Heart left ventricle (tissue), 16 donors: ENCODE measurements at regions not wholly inside any gene's neighbourhood (a gene's known extent, or its start where the extent isn't known, plus 50 kb on each side); places are given as distances from the start of the nearest gene placed in this dataset.

Experiments
- ATAC-seq, 4 donors: fragments of 200-7000 bp; cut with Tn5 transposase; one replicate each; pipeline ENCODE4 v1.9.1; 2020 to 2022; ENCODE audit warnings: moderate library complexity in 4 of 4, mild to moderate bottlenecking in 3 of 4, moderate number of reproducible peaks in 1 of 4
- DNase-seq, 5 donors: peaks; one replicate each; pipeline ENCODE4 v3.0.0-alpha.2; 2020
- H3K27ac ChIP-seq, 12 donors: fragments of 200-600 bp; sonication (generic) in 4 of 12; one replicate each; pipeline versions ENCODE4 v1.5.0 to v1.8.0; 2016 to 2022; ENCODE audit warnings: mild to moderate bottlenecking in 2 of 12
- H3K27me3 ChIP-seq, 9 donors: fragments of 200-600 bp; sonication (generic) in 2 of 9; one replicate each; pipeline versions ENCODE4 v1.5.1 to v1.8.0; 2016 to 2022; ENCODE audit warnings: mild to moderate bottlenecking in 3 of 9
- H3K36me3 ChIP-seq, 9 donors: fragments of 200-600 bp; sonication (generic) in 2 of 9; one replicate each; pipeline versions ENCODE4 v1.5.0 to v1.8.0; 2018 to 2022; ENCODE audit warnings: mild to moderate bottlenecking in 2 of 9
- H3K4me1 ChIP-seq, 12 donors: fragments of 200-600 bp; sonication (generic) in 4 of 12; one replicate each; pipeline versions ENCODE4 v1.5.0 to v1.8.0; 2016 to 2022; ENCODE audit warnings: mild to moderate bottlenecking in 3 of 12
- H3K4me3 ChIP-seq, 12 donors: fragments of 200-600 bp; sonication (generic) in 4 of 12; one replicate each; pipeline versions ENCODE4 v1.5.0 to v1.8.0; 2017 to 2022; ENCODE audit warnings: mild to moderate bottlenecking in 9 of 12, moderate library complexity in 4 of 12
- H3K9me3 ChIP-seq, 12 donors: fragments of 200-600 bp; sonication (generic) in 4 of 12; one replicate each; pipeline versions ENCODE4 v1.5.0 to v1.8.0; 2016 to 2022; ENCODE audit warnings: mild to moderate bottlenecking in 1 of 12
- CTCF ChIP-seq, 12 donors: fragments of 200-600 bp; sonication (generic) in 4 of 12; IDR thresholded peaks; one replicate each; pipeline versions ENCODE4 v1.5.0 to v1.8.0; 2018 to 2022; ENCODE audit warnings: antibody characterized with exemption in 12 of 12, mild to moderate bottlenecking in 5 of 12
- POLR2A ChIP-seq, 2 donors: fragments of 450-650 bp; IDR thresholded peaks; one replicate each; pipeline ENCODE4 v1.6.1; 2017; ENCODE audit warnings: antibody characterized with exemption in 2 of 2, mild to moderate bottlenecking in 2 of 2, moderate library complexity in 2 of 2
- WGBS, 4 donors: extraction: QIAGEN DNeasy Blood & Tissue Kit in 2 of 4; methylation state at CpG; one replicate each; pipeline versions ENCODE4 v1.1.5 to v1.1.7; 2013 to 2018; 5-methylcytosine and 5-hydroxymethylcytosine counted together
- intact Hi-C, 10 donors: fragments of 100-400 bp; cut with DNase I; formaldehyde crosslinking; loops; one replicate each; pipeline versions ENCODE4 v1.11.1 to v1.14.2; 2022
- donor health status: ischemic (EF 13 %, LVEDD 7.1; RV severe dilation, severe dysfunction).
- donor health status: healthy with polysubstance abuse.
- donor health status: DM: no; HTN: yes; CAD: no.
- donor health status: DM: no; HTN: no; CAD: no.
- donor health status: ischemic (EF 25% LVEDD 6.9; RV normal size, moderate dysfunction).
- donor health status: ischemic (EF 25% LVEDD 5.7; RV mildly dilated, moderate dysfunction).
- donor health status: healthy.
- donor health status: DM: yes; HTN: yes; CAD: no.
- donor health status: ischemic (EF 35%, LVEDD 5.7; RV mildly dilated, moderate dysfunction).
- donor health status: nonischemic (EF 11% LVEDD 7.7; RV severe dilation, severe dysfunction).
- donor health status: DM: yes; HTN: yes; CAD: no.
- donor health status: PGD.
- donor health status: ischemic (EF 29% LVEDD 5.4; RV normal size, mild dysfunction).
- donor health status: nonischemic (EF 23%, LVEDD 6.1; RV moderate dilation, normal function).

- WGBS, 4 donors, result 21 to 33% (median 25%) methylated on average over 4 of the region's 4 CpGs
- intact Hi-C loops, result loop anchor here (2.0 to 10.0 kb wide), 19 partner anchors 145 to 930 kb away; partner anchors contain the start of gene KLF12 (in 3 of the 10)
- no peaks in the 10 kb centered on the region for H3K27me3 ChIP-seq
- TF ChIP-seq POLR2A (IDR thresholded peaks at IDR 0.05) (no peak), CTCF (IDR thresholded peaks at IDR 0.05) (no peak)
- peak; percentile 71 to 87 (median 74) for DNase-seq
- peak; percentile 16 to 39 (median 37) for ATAC-seq
- H3K36me3 ChIP-seq, result no peaks in the 10 kb centered on the region
- peaks cover 0 to 41% (median 25%) of the 10 kb centered on the region in 12 donors for H3K4me1 ChIP-seq
- peak overlapping the region in 10 of 12 donors; percentile 16 to 46 (median 36) for H3K4me3 ChIP-seq
- no peaks in the 10 kb centered on the region for H3K9me3 ChIP-seq
- peak overlapping the region in 5 of 12 donors; percentile 10 to 63 (median 56) for H3K27ac ChIP-seq
Measured at GRCh38 chr13:74287724-74288169, 153.5 kb upstream of the KLF12 start.

- Histone ChIP-seq H3K27me3 (no peaks in the 10 kb centered on the region), H3K9me3 (no peaks in the 10 kb centered on the region), H3K27ac (no peak overlapping the region), H3K36me3 (no peaks in the 10 kb centered on the region), H3K4me3 (no peak overlapping the region), H3K4me1 (no peaks in the 10 kb centered on the region)
- 56 to 74% (median 68%) methylated on average over 1 of the region's 1 CpG for WGBS, 4 donors
- intact Hi-C loops, result loop anchor here in 8 of 10 donors (10.0 kb wide), 6 partner anchors 146 to 934 kb away; partner anchors contain the start of gene KLF12 (in 1 of the 8)
- no peak for TF ChIP-seq CTCF (IDR thresholded peaks at IDR 0.05)
- no peak for TF ChIP-seq POLR2A (IDR thresholded peaks at IDR 0.05)
- ATAC-seq, result no peak
- no peak for DNase-seq
Measured at GRCh38 chr13:74280795-74281490, 146.7 kb upstream of the KLF12 start.

- ATAC-seq (no peak), DNase-seq (no peak)
- Histone ChIP-seq H3K27ac (no peak overlapping the region), H3K36me3 (no peaks in the 10 kb centered on the region), H3K4me1 (no peaks in the 10 kb centered on the region), H3K4me3 (no peak overlapping the region), H3K9me3 (no peaks in the 10 kb centered on the region), H3K27me3 (no peaks in the 10 kb centered on the region)
- WGBS, 4 donors, result 89 to 93% (median 91%) methylated on average over 3 of the region's 3 CpGs
- intact Hi-C loops, result loop anchor here in 8 of 10 donors (10.0 kb wide), 6 partner anchors 145 to 935 kb away; partner anchors contain the start of gene KLF12 (in 1 of the 8)
- TF ChIP-seq CTCF (IDR thresholded peaks at IDR 0.05), result no peak
- no peak for TF ChIP-seq POLR2A (IDR thresholded peaks at IDR 0.05)
Measured at GRCh38 chr13:74280093-74280794, 146.0 kb upstream of the KLF12 start.

GRCh38 chr13:74278901-74279300 is 144.7 kb upstream of the KLF12 start:
- Histone ChIP-seq H3K9me3 (no peaks in the 10 kb centered on the region), H3K27me3 (no peaks in the 10 kb centered on the region), H3K27ac (no peak overlapping the region), H3K4me3 (no peak overlapping the region), H3K4me1 (peaks cover 0 to 3% (median 0%) of the 10 kb centered on the region in 12 donors), H3K36me3 (no peaks in the 10 kb centered on the region)
- intact Hi-C loops, result no loop called here
- ATAC-seq, result no peak
- WGBS, 4 donors, result 95 to 100% (median 97%) methylated on average over 2 of the region's 2 CpGs
- no peak for DNase-seq
- TF ChIP-seq POLR2A (IDR thresholded peaks at IDR 0.05) (no peak), CTCF (IDR thresholded peaks at IDR 0.05) (no peak)
